ENCODE measurements at regions not wholly inside any gene's neighbourhood (a gene's known extent, or its start where the extent isn't known, plus 50 kb on each side); places are given as distances from the start of the nearest gene placed in this dataset.

- ChIA-PET CTCF (no interaction called here), POLR2A (no interaction called here)
- H3K4me3 ChIP-seq (ENCODE audit: low read depth, low read length), result no peak overlapping the region
- H3K36me3 ChIP-seq (ENCODE audit: control insufficient read depth in 2 of 2, insufficient read depth in 1 of 2, low read length in 2 of 2), result no peaks in the 10 kb centered on the region
- no peak overlapping the region for H3K27ac ChIP-seq (ENCODE audit: extremely low read depth, low read depth, low read length)
- TF ChIP-seq ZNF837 (tag by site-specific recombination; IDR thresholded peaks at IDR 0.05) (no peak), CTCF (tag by site-specific recombination; IDR thresholded peaks at IDR 0.05) (no peak), GLI4 (tag by site-specific recombination; IDR thresholded peaks at IDR 0.05) (no peak), ZNF530 (tag by site-specific recombination; IDR thresholded peaks at IDR 0.05; ENCODE audit: low read depth) (no peak), ZNF433 (tag by site-specific recombination; IDR thresholded peaks at IDR 0.05; ENCODE audit: low read depth) (no peak), ZNF610 (tag by site-specific recombination; IDR thresholded peaks at IDR 0.05; ENCODE audit: borderline replicate concordance) (no peak), ZNF202 (tag by site-specific recombination; IDR thresholded peaks at IDR 0.05; ENCODE audit: borderline replicate concordance) (no peak), ZNF670 (tag by site-specific recombination; IDR thresholded peaks at IDR 0.05; ENCODE audit: low read depth) (no peak)
- H3K9me3 ChIP-seq (ENCODE audit: control insufficient read depth, insufficient read depth, low read depth, low read length), result no peaks in the 10 kb centered on the region
- no peaks in the 10 kb centered on the region for H3K4me1 ChIP-seq (ENCODE audit: control insufficient read depth, insufficient read depth, low read length)
These were observed 1312.8 kb upstream of the ACVR2A start for GRCh38 chr2:146532009-146532408.

GRCh38 chr2:146530886-146531285, 1313.9 kb upstream of the ACVR2A start:
- ChIA-PET POLR2A (no interaction called here), CTCF (no interaction called here)
- H3K4me3 ChIP-seq (ENCODE audit: low read depth, low read length), result no peak overlapping the region
- no peaks in the 10 kb centered on the region for H3K4me1 ChIP-seq (ENCODE audit: control insufficient read depth, insufficient read depth, low read length)
- H3K27ac ChIP-seq (ENCODE audit: extremely low read depth, low read depth, low read length), result no peak overlapping the region
- no peaks in the 10 kb centered on the region for H3K9me3 ChIP-seq (ENCODE audit: control insufficient read depth, insufficient read depth, low read depth, low read length)
- no peak for TF ChIP-seq ZNF645 (tag by site-specific recombination; IDR thresholded peaks at IDR 0.05)
- no peak for TF ChIP-seq ZFP41 (tag by site-specific recombination; IDR thresholded peaks at IDR 0.05; ENCODE audit: borderline replicate concordance)
- no peak for TF ChIP-seq ZFP3 (tag by site-specific recombination; IDR thresholded peaks at IDR 0.05; ENCODE audit: low read depth)
- no peak for TF ChIP-seq YY2 (tag by site-specific recombination; IDR thresholded peaks at IDR 0.05)
- TF ChIP-seq ZNF175 (tag by site-specific recombination; IDR thresholded peaks at IDR 0.05), result no peak
- TF ChIP-seq ZNF513 (tag by site-specific recombination; IDR thresholded peaks at IDR 0.05), result no peak
- H3K36me3 ChIP-seq (ENCODE audit: control insufficient read depth in 2 of 2, insufficient read depth in 1 of 2, low read length in 2 of 2), result no peaks in the 10 kb centered on the region

GRCh38 chr2:146527166-146527565, 1317.7 kb upstream of the ACVR2A start:
- ChIA-PET CTCF (no interaction called here), POLR2A (no interaction called here)
- Histone ChIP-seq H3K4me1 (ENCODE audit: control insufficient read depth, insufficient read depth, low read length) (no peaks in the 10 kb centered on the region), H3K9me3 (ENCODE audit: control insufficient read depth, insufficient read depth, low read depth, low read length) (no peaks in the 10 kb centered on the region), H3K4me3 (ENCODE audit: low read depth, low read length) (no peak overlapping the region), H3K36me3 (ENCODE audit: control insufficient read depth in 2 of 2, insufficient read depth in 1 of 2, low read length in 2 of 2) (no peaks in the 10 kb centered on the region), H3K27ac (ENCODE audit: extremely low read depth, low read depth, low read length) (no peak overlapping the region)
- TF ChIP-seq ZNF521 (tag by site-specific recombination; IDR thresholded peaks at IDR 0.05) (no peak), ZBTB26 (tag by site-specific recombination; optimal IDR thresholded peaks at IDR 0.05) (no peak), KLF17 (tag by site-specific recombination; IDR thresholded peaks at IDR 0.05) (no peak), ZNF404 (tag by site-specific recombination; IDR thresholded peaks at IDR 0.05) (no peak), ZNF785 (tag by site-specific recombination; IDR thresholded peaks at IDR 0.05) (no peak), ZNF214 (tag by site-specific recombination; IDR thresholded peaks at IDR 0.05; ENCODE audit: borderline replicate concordance) (no peak), ZSCAN5A (tag by site-specific recombination; IDR thresholded peaks at IDR 0.05) (no peak), ZXDB (tag by site-specific recombination; IDR thresholded peaks at IDR 0.05) (no peak)

All from HEK293 (cell line).